Fibroblast of skin of scalp (primary cell): ENCODE measurements at regions not wholly inside any gene's neighbourhood (a gene's known extent, or its start where the extent isn't known, plus 50 kb on each side); places are given as distances from the start of the nearest gene placed in this dataset.
"Not testable (repeated sequence)": the region's sequence is repeated elsewhere in the genome, so short reads cannot be mapped to it uniquely, and the experiment has no call there.

Experiments
- DNase-seq: peaks from one replicate; pipeline ENCODE4 v3.0.0-alpha.2; 2013

DNA sequence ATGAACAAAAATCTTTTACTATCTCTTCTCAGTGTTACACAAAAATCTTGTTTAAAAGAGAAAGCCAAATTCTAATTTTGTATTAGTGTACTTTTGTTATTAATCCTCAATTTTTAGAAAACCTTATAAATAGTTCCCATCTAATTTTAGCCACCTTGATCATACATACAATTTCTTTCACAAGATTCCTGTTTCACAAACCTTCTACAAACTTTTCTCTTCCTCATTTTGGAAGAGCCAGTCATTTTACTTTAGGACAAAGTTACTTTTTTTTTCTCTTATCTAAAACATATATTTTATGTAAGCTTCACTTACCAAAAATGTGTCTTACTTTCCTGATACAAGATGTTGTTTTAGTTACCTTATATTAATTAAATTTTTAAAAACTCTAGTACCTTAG, 161.3 kb downstream of the YIPF5 start:
- no peak for DNase-seq

DNA sequence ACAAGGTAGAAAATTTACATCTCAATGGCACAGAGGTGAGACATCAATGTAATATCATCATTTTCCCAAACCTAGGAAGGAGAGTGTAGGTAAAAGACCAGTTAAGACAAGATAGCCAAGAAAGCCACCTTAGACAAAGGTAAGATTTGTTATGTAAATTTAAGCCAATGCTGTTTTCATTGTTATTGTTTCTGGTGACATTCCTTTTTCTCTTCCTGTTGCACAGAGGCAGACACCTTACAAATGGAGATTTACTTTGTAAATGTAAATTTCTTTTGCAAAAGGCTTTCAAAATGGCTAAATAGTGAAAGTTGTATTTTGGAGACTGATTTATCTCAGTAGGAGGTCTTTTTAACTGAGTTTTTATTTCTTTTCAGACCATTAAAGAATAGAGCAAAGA, 159.1 kb downstream of the YIPF5 start:
- DNase-seq = no peak

DNA sequence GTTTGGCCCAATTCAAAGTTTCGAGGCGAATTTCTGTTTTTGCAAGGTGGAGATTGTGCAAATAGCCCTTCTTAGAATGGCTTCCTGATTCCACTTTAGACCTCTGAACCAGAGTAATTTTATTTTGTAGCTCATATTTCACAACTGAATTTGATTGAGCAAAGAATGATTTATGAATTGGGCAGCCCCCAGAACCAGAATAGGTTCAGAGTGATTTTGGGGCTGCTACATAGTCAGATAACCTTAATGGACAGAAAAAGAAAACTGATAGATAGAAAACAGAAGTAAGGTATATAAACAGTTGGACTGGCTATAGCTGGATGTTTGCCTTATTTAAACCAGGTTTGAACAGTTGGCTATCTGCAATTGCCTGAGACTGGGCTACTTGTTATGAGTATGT, 156.6 kb downstream of the YIPF5 start:
- no peak for DNase-seq

DNA sequence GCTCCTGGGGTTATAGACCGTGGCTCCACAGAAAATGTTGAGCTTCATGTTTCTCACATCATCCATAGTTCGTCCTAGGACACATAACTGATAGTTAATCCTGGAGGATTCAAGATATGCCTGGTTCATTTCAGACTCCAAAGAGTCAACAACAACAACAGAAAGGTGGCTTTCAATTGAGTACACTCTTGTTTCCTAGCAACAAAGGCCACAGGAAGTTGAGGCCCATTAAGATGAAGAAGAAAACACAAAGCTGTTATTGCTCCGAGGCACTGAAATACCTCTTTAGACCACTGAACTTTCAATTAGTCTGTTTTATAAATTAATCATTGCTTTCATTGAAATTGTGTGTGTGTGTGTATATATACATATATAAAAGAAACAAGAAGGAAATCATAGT, 154.5 kb downstream of the YIPF5 start:
- no peak for DNase-seq

DNA sequence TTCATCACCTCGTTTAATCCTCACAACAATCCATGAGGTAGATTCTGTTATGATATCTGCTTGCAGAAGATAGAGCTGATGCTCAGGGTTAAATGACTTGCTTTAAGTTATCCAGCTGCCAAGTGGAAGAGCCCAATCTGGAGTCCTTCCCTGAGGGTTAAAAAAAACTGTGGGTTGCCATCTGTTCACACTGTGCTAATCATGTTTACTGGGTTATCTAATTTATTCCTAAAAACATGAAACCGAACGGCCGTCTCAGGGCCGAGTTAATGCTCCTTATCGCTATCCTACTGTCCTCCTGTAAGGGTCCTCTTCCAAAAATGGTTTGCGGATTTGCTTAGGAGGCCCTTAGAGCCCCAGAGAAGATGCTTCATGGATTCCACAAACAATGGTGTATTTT, 153.3 kb downstream of the YIPF5 start:
- no peak for DNase-seq

DNA sequence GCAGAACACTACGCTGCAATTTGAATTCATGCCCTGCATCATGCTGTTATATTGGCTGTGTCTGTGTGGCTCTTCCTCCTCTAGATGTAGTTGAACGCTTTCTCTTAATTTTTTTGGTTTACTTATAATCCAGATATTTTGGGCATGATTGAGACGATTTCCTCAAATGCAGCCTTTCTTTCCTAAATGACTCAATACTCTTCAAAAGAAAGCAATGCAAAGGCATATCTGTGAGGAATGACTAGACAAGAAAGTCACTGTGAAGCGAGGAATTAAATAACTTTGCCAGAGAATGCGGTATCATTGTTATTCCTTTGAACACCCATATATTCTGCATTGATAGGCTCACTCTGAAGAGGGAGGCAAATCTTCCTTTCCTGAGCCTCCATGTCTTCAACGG, 152.8 kb downstream of the YIPF5 start:
- peak; percentile 57 for DNase-seq

DNA sequence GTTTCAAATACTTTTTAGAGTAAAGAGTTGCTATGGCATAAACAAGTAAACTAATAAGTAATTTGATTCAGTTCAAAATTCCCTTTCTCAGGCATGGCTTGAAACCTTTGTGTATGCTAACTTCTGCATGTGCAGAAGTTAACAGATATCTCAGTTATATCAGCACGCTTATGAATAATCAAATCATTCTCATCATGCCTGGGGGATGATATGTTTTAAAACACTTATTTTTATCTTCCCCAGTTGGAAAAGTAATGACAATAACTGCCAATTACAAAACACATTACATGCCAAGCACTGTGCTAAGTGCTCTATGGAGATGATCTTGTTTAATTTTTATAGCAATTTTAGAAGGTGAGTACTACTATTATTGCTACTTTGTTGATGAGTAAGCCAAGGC, 146.4 kb downstream of the YIPF5 start:
- DNase-seq = no peak

DNA sequence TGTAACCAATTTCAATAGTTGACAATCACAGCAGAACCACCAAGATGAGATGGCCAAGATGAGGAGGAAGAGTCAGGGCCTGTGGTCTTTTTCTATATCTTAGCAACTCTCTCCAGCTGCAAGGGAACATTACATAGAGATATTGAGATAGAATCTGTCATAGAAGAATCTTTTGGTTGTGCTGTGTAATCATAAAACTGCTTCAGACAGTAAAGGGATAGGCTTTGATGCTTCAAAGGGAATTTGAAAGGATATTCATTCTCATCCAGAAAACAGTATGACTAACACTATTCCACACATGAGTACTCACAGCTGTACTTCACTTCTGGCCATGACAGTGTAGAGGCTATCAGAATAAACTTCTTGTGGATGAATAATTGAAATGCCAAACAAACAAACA, 145.9 kb downstream of the YIPF5 start:
- DNase-seq = peak; percentile 25

DNA sequence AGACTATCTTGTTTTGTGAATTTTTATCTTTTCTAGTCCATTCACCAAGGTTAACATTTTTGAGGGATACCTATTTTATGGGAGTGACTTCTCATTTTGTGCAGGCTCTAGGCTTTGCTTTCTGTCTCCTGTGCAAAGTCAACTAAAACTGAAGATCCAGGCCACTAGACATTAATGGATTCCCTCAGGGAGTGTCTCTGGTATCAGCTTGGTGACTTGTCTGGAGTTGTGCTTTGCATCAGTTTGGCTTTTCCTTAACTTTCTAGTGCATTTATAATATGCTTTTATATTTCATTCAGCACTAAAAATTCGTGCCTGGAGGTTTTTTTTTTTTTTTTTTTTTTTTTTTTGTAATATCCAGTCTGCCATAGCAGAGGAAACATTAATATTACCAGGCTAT, 144.2 kb downstream of the YIPF5 start:
- no peak for DNase-seq

DNA sequence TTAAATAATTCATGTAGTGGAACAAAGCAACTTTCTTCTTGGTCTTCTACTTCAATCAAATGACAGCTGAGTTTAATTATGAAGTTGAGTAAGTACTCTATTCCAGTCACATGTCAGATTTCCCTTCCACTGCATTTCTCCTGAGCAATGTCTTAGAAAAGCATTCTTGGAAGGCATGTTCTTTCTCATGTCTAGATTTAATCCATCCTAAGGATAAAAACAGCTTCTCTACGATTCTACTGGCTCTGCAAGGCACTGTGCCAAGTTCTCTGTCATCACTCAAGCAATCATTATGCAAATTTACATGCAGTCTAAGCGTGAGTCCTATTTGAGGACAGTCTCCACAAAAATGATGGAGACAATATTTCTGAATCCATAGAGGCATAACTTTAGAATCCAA, 142.4 kb downstream of the YIPF5 start:
- peak; percentile 91 for DNase-seq

DNA sequence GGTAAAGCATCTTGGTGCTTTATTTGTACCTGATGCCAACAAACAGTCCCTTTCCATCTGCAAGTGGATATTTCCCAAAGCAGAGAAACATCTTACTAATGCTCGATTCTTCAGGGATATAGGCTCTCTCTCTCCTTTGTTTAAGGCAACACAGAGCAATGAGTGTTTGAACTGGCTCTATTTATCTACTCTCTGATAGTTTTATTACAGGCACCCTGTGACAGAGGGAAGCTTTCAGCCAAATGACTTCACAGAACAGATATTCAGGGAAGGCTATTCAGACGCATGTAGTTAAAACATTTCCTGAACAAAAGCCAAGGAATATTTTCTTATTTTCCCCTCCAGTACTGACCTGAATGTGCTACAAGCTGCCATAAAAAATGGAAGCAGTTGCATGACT, 141.8 kb downstream of the YIPF5 start:
- DNase-seq = peak; percentile 88

DNA sequence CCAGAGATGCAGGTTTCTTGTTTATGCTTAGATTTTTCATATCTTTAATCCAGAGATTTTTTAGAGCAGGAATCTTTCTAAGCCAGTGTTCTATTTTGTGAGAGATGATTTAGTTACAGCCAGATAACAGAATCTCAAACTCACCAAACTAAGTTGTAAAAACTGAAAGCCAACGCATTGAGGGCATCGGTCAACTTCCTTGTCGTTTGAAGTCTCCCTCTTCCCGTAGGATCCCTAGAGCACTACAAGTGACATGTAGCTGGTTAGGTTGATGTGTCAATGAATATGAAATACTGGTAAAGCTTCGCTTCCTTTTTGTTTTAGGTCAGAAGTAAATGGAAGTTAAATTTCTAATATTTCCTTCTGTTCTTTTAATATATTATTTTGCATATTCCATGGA, 139.6 kb downstream of the YIPF5 start:
- no peak for DNase-seq

DNA sequence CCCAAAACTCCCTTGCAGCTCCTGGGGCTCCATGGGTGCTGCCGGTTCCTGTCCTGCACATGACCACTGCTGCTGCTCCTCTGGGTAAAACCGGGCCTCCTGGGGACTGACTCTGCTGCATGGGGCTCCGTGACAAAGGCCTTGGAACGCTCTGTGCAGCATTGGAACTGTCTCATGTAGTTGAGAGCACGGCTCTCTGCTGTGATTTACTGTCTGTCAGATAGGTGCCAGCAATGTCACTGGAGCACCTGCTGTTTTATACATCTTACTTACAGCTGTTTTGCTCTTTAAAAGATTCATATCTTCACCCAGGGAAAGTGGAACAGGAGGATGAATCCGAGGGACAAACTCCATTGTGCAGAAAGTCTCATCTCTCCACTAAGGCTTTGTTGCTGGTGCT, 138.1 kb downstream of the YIPF5 start:
- DNase-seq = no peak

DNA sequence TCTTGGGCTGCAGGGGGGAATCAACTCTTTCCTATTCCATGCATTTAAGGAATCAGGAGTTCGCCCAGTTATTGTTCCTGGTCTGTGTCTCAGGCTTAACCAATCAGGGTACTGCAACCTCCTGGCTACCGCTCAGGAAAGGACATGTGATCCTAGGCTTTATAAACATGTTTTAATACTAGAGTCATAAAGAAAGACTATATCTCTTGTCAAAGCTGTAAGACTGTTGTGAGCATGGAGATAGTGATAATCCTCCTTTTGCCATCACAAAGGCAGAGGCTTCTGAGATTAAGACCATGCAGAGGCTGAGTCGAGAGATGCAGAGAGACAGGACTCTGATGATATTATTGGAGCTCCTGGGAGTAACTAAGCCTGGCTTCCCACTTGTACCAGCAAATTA, 137.0 kb downstream of the YIPF5 start:
- no peak for DNase-seq

DNA sequence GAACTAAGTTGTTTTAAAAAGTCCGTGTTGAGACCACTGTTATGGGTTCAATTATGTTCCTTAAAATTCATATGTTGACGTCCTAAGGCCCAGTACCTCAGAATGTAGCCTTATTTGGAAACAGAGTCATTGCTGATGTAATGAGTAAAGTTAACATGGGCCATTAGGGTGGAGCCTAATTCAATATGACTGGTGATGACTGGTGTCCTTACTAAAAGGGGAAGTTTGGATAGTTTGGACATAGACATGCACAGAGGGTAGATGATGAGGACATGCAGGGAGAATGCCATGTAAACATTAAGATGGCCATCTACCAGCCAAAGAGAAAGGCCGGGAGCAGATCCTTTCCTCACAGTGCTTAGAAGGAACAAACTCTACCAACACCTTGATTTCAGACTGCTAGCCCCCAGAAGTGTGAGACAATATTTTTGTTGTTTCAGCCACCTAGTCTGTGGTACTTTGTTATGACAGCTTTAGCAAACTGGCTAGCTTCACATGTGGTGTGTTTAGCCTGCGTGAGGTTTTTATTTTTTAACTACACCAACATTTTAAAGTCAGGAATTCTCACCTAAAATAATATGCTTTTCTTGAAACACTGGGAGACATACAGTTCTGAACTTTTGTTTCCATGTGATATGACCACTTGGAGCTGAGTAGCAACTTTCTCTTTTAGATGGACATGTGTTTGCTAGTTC, 135.3 kb downstream of the YIPF5 start:
- peak; percentile 55 for DNase-seq

DNA sequence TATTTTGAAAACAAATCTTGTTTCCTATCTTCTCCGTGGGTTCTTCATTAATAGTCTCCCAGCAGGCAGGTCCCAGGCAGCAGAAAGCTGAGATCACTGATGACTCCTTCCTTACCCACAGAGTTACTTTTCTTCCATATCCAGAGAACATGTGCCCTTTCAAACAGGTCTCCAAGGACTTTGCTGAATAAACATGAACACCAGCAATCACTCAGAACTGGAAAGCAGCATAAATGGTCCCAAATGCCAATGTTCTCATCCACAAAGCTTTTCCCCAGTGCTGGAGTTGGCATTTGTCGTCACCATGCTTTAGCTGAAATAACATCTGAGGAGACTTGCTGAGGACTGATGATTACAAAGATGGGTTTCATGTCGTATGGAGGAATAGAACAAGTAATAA, 134.0 kb downstream of the YIPF5 start:
- DNase-seq = peak; percentile 12

DNA sequence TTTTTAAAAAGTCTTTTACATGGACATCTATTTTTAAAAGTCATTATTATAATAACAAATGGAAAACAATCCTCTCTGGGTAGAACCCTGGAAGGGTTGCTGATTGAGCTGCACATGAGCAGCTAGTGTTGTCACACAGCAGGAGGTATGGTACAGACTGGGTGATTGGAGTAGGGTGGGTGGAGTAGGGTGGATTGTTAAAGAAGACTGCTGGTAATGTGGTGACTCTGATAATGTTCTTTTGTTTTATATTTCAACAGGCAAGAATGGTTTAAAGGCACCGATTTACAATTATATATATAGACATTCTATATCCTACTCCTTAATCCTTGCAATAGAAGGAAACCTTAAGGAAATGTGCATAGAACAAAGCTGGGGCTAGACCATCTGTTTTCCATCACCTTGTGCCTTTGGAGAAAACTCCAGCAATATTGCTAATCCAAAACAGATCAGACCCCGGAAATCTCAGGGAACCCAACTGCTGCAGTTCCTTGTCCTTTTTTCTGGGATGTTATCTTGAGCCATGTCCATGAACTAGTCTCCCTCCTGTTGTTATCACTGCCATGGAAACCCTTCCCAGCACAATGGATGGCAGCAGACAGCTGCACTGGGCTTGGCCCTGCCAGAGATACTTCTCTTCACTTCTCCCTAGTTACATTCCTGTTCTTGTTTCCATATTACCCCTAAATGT, 129.7 kb downstream of the YIPF5 start:
- peak; percentile 35 for DNase-seq

DNA sequence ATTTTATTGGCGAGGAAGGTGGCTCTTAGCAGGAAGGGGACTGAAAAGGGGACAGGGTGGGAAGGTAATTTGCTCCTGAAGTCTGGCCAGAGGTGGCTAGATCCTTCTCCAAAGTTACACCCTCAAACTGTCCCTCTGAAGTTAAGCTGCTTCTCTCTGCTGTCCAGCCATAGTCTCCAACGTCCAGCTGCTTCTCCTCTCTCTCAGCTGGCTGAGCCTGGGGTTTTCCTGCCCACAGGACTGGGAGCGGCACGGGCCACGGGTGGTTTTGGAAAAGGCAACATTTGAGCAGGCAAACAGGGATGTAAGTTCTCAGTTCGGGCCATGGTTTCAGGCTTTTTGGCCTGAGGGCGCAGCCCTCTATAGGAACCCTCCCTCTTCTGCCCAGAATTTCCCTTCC, 128.3 kb downstream of the YIPF5 start:
- DNase-seq = no peak

DNA sequence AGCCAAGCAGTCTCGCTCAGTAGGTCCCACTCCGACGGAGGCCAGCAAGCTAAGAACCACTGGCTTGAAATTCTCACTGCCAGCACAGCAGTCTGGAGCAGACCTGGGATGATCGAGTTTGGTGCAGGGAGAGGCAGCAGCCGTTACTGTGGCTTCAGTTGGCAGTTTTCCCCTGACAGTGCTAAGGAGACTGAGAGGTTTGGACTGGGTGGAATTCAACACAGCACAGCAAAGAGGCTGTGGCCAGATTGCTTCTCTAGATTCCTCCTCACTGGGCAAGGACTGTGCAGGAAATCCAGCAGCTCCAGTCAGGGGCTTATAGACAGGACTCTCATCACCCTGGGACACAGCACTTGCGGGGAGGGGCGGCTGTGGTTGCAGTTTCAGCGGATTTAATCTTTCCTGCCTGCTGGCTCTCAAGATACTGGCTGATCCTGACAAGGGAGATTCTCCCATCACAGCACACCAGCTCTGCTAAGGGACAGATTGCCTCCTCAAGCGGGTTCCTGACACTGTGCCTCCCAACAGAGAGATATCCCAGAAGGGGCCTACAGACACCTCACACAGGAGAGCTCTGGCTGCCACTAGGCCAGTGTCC, 122.1 kb downstream of the YIPF5 start:
- DNase-seq = peak; percentile 33

DNA sequence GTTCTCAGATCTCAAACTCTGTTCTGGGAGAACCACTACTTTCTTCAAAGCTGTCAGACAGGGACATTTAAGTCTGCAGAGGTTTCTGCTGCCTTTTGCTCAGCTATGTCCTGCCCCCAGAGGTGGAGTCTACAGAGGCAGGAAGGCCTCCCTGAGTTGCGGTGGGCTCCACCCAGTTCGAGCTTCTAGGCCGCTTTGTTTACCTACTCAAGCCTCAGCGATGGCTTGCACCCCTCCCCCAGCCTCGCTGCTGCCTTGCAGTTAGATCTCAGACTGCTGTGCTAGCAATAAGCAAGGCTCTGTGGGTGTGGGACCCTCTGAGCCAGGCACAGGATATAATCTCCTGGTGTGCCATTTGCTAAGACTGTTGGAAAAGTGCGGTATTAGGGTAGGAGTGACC, 115.1 kb downstream of the YIPF5 start:
- not testable (repeated sequence) for DNase-seq

DNA sequence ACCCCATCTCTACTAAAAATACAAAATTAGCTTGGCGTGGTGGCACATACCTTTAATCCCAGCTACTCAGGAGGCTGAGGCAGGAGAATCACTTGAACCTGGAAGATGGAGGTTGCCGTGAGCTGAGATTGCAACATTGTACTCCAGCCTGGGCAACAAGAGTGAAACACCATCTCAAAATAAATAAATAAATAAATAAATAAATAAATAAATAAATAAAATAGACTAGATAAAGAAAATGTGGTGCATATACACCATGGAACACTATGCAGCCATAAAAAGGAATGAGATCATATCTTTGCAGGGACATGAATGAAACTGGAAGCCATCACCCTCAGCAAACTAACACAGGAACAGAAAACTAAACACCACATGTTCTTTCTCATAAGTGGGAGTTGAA, 110.4 kb downstream of the YIPF5 start:
- DNase-seq = not testable (repeated sequence)

DNA sequence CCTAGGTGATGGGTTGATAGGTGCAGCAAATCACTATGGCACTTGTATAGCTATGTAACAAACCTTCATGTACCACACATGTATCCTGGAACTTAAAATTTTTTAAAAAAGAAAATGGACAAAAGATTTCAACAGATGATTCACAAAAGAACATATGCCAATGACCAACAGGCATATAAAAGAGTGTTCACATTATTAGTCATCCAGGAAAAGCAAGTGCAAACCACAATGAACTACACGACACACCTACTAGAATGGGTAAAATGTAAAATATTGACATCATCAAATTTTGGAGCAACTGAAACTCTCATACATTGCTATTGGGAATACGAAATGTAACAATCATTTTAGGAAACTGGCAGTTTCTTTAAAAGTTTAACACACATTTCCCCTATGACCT, 109.9 kb downstream of the YIPF5 start:
- no peak for DNase-seq

DNA sequence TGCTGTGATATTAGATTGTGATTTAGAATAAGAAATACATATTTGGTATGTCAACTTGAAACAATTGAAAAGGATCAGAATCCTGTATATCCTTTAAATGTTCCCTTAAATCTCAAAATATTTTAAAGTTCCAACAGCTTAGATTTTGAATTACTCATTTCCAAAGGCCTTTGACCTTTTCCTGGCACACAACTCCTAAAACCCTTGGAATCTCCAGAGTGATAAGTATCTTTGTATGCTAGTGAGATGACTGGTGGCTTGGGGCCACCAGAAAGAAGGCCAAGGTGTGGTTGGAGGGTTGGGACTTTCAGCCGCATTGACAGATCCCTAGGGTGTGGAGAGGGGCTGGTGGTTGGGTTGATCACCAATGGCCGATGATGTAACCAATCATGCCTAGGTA, 104.7 kb downstream of the YIPF5 start:
- no peak for DNase-seq

DNA sequence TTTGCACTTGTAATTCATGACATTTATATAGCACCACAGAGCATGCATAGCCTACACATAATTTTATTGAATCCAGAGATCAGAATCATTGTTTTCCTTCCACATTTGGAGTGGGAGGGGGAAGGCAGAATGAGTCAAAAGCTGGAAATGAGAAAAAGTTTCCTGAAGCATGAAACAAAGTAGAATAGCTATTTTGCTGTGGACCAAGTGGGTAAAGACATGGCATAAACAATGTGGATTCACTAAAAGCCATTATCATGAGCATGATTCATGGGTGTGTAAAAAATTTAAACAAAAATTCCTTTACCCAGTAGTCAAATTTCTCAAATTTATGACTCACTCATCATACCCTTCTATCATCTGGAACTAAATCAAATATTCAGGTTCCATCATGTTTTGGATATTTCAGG, 97.9 kb downstream of the YIPF5 start:
- peak; percentile 96 for DNase-seq
